Suprapubic skin (tissue), 4 donors: ENCODE measurements at regions not wholly inside any gene's neighbourhood (a gene's known extent, or its start where the extent isn't known, plus 50 kb on each side); places are given as distances from the start of the nearest gene placed in this dataset.

Experiments
- POLR2A ChIP-seq, 2 donors: fragments of 450-650 bp; IDR thresholded peaks; one replicate each; pipeline ENCODE4 v1.6.1; 2017; ENCODE audit warnings: antibody characterized with exemption in 2 of 2, mild to moderate bottlenecking in 2 of 2, moderate library complexity in 2 of 2
- POLR2AphosphoS5 ChIP-seq, 3 donors: sonication (generic); formaldehyde crosslinking; IDR thresholded peaks; one replicate each; pipeline ENCODE4 v1.6.1; 2017; ENCODE audit warnings: antibody characterized with exemption in 3 of 3
- TF ChIP-seq, protein P1 (sequence below), 2 donors: fragments of 200-600 bp in 1 of 2; fragments of 450-650 bp in 1 of 2; sonication (generic) in 1 of 2; IDR thresholded peaks; one replicate each; pipeline ENCODE4 v1.5.1; 2016 to 2019; ENCODE audit warnings: antibody characterized with exemption in 2 of 2, mild to moderate bottlenecking in 1 of 2, moderate library complexity in 1 of 2

- TF ChIP-seq, protein P1, sequence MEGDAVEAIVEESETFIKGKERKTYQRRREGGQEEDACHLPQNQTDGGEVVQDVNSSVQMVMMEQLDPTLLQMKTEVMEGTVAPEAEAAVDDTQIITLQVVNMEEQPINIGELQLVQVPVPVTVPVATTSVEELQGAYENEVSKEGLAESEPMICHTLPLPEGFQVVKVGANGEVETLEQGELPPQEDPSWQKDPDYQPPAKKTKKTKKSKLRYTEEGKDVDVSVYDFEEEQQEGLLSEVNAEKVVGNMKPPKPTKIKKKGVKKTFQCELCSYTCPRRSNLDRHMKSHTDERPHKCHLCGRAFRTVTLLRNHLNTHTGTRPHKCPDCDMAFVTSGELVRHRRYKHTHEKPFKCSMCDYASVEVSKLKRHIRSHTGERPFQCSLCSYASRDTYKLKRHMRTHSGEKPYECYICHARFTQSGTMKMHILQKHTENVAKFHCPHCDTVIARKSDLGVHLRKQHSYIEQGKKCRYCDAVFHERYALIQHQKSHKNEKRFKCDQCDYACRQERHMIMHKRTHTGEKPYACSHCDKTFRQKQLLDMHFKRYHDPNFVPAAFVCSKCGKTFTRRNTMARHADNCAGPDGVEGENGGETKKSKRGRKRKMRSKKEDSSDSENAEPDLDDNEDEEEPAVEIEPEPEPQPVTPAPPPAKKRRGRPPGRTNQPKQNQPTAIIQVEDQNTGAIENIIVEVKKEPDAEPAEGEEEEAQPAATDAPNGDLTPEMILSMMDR (IDR thresholded peaks at IDR 0.05), result no peak
- TF ChIP-seq POLR2AphosphoS5 (IDR thresholded peaks at IDR 0.05), result no peak
- TF ChIP-seq POLR2A (IDR thresholded peaks at IDR 0.05), result no peak
Observed at GRCh38 chr15:38941399-38941953, 376.9 kb upstream of the RASGRP1 start.
